Prostate gland (tissue), 2 donors: ENCODE measurements at regions not wholly inside any gene's neighbourhood (a gene's known extent, or its start where the extent isn't known, plus 50 kb on each side); places are given as distances from the start of the nearest gene placed in this dataset.

Source experiments
- CTCF ChIP-seq, 4 experiments: fragments of 200-600 bp in 2 of 4; fragments of 450-650 bp in 2 of 4; sonication (generic) in 2 of 4; IDR thresholded peaks; 1 replicate in 3 of 4; 2 replicates in 1 of 4; pipeline ENCODE4 v1.5.1; 2016 to 2019; ENCODE audit warnings: antibody characterized with exemption in 4 of 4, mild to moderate bottlenecking in 2 of 4, moderate library complexity in 2 of 4
- POLR2A ChIP-seq: fragments of 450-650 bp; IDR thresholded peaks from one replicate; pipeline ENCODE4 v1.6.1; 2016; ENCODE audit warnings: antibody characterized with exemption, mild to moderate bottlenecking
- POLR2AphosphoS5 ChIP-seq: sonication (generic); formaldehyde crosslinking; IDR thresholded peaks from one replicate; pipeline ENCODE4 v1.6.1; 2017; ENCODE audit warnings: antibody characterized with exemption

DNA sequence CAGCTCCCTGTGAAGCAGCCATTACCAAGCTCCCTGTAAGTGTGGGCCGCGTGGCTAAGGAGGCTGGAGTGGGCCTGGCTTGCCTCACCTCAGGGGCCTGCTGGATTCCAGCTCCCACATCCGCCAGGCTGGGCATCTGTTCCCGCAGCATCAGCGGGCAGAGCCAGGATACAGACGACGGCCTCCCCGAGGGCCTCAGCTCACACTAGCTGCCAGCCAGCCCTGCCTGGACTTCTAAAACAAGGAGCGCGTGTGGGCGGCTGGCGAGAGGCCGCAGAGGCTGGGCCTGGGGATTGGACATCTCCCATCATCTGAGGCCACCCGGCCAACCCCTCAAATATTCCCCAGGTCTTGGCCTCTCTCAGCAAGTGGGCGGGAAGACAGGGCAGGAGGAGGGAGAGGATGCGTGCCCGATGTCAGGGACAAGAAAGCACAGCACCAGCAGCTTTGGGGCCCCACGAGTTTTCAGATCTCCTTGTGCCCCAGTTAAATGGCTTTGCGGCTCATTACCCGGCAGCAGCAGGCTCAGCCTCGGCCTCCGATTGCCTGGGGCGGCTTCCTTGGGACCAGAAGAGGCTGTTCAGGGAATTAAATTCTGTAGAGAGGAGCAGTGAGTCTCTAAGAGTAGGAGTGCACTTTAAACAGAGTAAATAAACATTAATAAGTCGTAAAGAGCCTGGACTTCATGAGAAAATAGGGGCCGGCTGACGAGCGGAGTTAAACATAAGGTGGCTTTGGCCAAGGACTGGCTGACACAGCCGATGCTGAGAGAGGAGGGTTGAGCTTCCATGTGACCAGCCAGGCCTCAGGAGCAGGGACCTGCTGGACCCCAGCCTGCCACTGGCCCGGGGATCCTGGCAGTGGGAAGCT lies 208.9 kb upstream of the C1orf174 start:
- TF ChIP-seq CTCF (IDR thresholded peaks at IDR 0.05) (no peak), POLR2AphosphoS5 (no peak), POLR2A (no peak)
